PC-3 (cell line): ENCODE measurements at regions not wholly inside any gene's neighbourhood (a gene's known extent, or its start where the extent isn't known, plus 50 kb on each side); places are given as distances from the start of the nearest gene placed in this dataset.
"Not testable (repeated sequence)": the region's sequence is repeated elsewhere in the genome, so short reads cannot be mapped to it uniquely, and the experiment has no call there.

Experiments
- ATAC-seq: fragments of 200-7000 bp; cut with Tn5 transposase; 2 replicates; pipeline ENCODE4 v1.9.1; 2020; ENCODE audit warnings: mild to moderate bottlenecking, moderate library complexity
- BruUV-seq: library from RNA; stranded (reverse); fragments of 400-500 nt; replicated peaks from 2 replicates; lab custom pipeline; 2021; lab: Mats Ljungman, UMichigan
- CTCF ChIA-PET: fragments of 300-600 bp; sonication (Branson Sonifier 250); formaldehyde crosslinking; loops from one replicate; lab custom pipeline; 2022; ENCODE audit warnings: antibody characterized with exemption; lab: Charles Lee
- POLR2A ChIA-PET: fragments of 300-600 bp; sonication (Branson Sonifier 250); formaldehyde crosslinking; loops from one replicate; lab custom pipeline; 2022; ENCODE audit warnings: antibody characterized with exemption; ENCODE audit not compliant: unreplicated experiment; lab: Charles Lee
- DNase-seq: peaks from one replicate; pipeline ENCODE4 v3.0.0-alpha.2; 2015
- H2AFZ ChIP-seq: fragments of 300-600 bp; sonication (generic); 2 replicates; pipeline ENCODE4 v1.6.0; 2016; ENCODE audit warnings: antibody characterized with exemption, low read length
- H3F3A ChIP-seq: fragments of 300-600 bp; sonication (generic); one replicate; pipeline ENCODE4 v1.6.0; 2017; ENCODE audit warnings: antibody characterized with exemption, low read length, control low read depth, mild to moderate bottlenecking; ENCODE audit not compliant: unreplicated experiment
- H3K27ac ChIP-seq: fragments of 300-600 bp; sonication (generic); 2 replicates; pipeline ENCODE4 v1.5.1; 2016; ENCODE audit warnings: mild to moderate bottlenecking, low read length
- H3K27me3 ChIP-seq: fragments of 300-600 bp; sonication (generic); 2 replicates; pipeline ENCODE4 v1.6.1; 2016; ENCODE audit warnings: low read length, mixed read lengths
- H3K36me3 ChIP-seq: fragments of 300-600 bp; sonication (generic); 2 replicates; pipeline ENCODE4 v1.6.1; 2016; ENCODE audit warnings: low read depth, mixed run types, low read length, mixed read lengths
- H3K4me1 ChIP-seq: fragments of 300-600 bp; sonication (generic); 2 replicates; pipeline ENCODE4 v1.5.1; 2016; ENCODE audit warnings: low read length; ENCODE audit not compliant: insufficient read depth
- H3K4me2 ChIP-seq: fragments of 300-600 bp; sonication (generic); 2 replicates; pipeline ENCODE4 v1.6.0; 2016; ENCODE audit warnings: low read length
- H3K4me3 ChIP-seq: fragments of 300-600 bp; sonication (generic); 2 replicates; pipeline ENCODE4 v1.5.1; 2016; ENCODE audit warnings: mild to moderate bottlenecking, low read length, mixed read lengths
- H3K79me2 ChIP-seq: fragments of 300-600 bp; sonication (generic); 2 replicates; pipeline ENCODE4 v1.6.1; 2017; ENCODE audit warnings: low read length, mixed read lengths
- H3K9ac ChIP-seq: fragments of 300-600 bp; sonication (generic); 2 replicates; pipeline ENCODE4 v1.6.0; 2016; ENCODE audit warnings: mild to moderate bottlenecking, low read length
- H3K9me2 ChIP-seq: fragments of 300-600 bp; sonication (generic); replicated peaks from 2 replicates; pipeline ENCODE4 v1.6.1; 2016; ENCODE audit warnings: mixed run types, low read length, mixed read lengths
- H3K9me3 ChIP-seq: fragments of 300-600 bp; sonication (generic); 2 replicates; pipeline ENCODE4 v1.6.1; 2016; ENCODE audit warnings: low read length, mixed read lengths
- H4K20me1 ChIP-seq: fragments of 300-600 bp; sonication (generic); 2 replicates; pipeline ENCODE4 v1.6.1; 2016; ENCODE audit warnings: low read length, mixed read lengths
- intact Hi-C: fragments of 100-400 bp; cut with micrococcal nuclease; formaldehyde crosslinking; loops from 2 replicates; pipeline ENCODE4 v1.9.0; 2023

GRCh38 chr16:33990488-33990887 lies 531.1 kb downstream of the TP53TG3F start:
- H3K36me3 ChIP-seq, H3K4me3 ChIP-seq, H3K4me2 ChIP-seq, H3K9me2 ChIP-seq, H3K79me2 ChIP-seq, ATAC-seq, DNase-seq, H3K9me3 ChIP-seq, H3F3A ChIP-seq, H3K4me1 ChIP-seq, H2AFZ ChIP-seq, H3K27ac ChIP-seq, intact Hi-C loops, H3K9ac ChIP-seq, BruUV-seq, H3K27me3 ChIP-seq, POLR2A ChIA-PET, CTCF ChIA-PET, H4K20me1 ChIP-seq: not testable (repeated sequence)

DNA sequence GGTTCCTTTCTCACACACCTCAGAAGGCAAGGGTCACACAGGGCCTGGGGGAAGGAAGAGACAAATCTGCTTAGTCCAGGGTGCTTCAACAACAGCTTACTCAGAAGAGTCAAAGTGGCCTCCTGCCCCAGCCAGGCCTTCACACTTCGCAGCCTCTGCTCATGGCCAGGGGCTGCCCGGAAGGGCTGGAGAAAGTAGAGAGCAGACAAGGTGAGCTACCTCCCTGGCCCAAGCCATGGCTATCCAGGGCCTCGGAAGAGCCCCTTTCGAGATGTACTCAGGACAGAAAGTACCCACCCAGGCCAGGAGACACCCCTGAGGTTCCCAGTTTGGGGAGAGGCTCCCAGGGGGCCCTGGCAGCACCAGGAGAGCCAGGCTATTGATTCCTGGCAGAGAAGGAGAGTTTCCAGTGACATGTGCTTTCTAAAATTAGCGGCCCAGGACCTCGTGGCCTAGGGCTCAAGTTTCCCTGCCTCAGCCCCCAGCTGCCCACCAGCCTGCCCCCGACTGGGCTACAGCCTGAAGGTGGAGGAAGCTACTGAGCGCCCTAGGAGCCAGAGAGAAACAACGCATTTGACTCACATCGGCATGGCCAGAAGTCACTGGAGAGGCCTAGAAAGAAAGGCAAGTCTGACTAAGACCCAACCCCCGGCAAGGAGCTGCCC lies 533.2 kb downstream of the TP53TG3F start:
- H3K4me1 ChIP-seq, H2AFZ ChIP-seq, H3K27me3 ChIP-seq, H3K79me2 ChIP-seq, ATAC-seq, CTCF ChIA-PET, BruUV-seq, H4K20me1 ChIP-seq, H3K9ac ChIP-seq, H3K4me2 ChIP-seq, H3K9me3 ChIP-seq, DNase-seq, H3K36me3 ChIP-seq, intact Hi-C loops, H3K27ac ChIP-seq, H3K4me3 ChIP-seq, H3F3A ChIP-seq, H3K9me2 ChIP-seq, POLR2A ChIA-PET: not testable (repeated sequence)

- DNase-seq, H2AFZ ChIP-seq, CTCF ChIA-PET, H3K4me1 ChIP-seq, intact Hi-C loops, BruUV-seq, H3K9ac ChIP-seq, H3K4me2 ChIP-seq, H3K9me2 ChIP-seq, H4K20me1 ChIP-seq, H3K36me3 ChIP-seq, ATAC-seq, POLR2A ChIA-PET, H3K4me3 ChIP-seq, H3K27ac ChIP-seq, H3K9me3 ChIP-seq, H3K27me3 ChIP-seq, H3F3A ChIP-seq, H3K79me2 ChIP-seq: not testable (repeated sequence)
These were observed 534.8 kb downstream of the TP53TG3F start for GRCh38 chr16:33994207-33994606.

DNA sequence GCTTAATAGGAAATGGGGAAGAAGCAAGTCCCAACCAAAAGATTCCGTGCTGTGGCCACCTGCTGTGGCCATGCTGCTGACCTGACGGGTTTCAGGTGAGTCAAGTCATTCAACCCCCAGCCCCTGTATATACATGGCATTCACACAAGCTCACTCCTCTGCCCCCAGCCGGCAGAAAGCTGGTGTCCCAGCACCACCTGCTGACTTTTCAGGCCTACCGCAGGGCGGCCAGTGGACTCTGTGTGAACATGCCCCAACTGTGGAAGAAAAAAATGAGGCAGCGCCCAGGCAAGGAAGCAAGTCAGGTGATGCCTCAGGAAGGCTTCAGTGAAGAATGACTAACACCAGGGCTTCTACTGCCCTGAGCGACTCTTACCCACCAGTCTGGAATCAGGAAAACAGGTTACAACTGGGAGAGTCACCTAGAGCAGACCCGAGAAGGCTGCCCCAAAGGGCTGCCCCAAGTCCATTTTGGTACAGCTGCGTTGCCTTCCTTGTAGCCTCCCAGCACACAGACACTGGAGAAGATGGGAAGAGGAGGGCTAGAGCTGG lies 536.5 kb downstream of the TP53TG3F start:
- intact Hi-C loops, H3K79me2 ChIP-seq, CTCF ChIA-PET, H3K4me3 ChIP-seq, POLR2A ChIA-PET, H3K4me1 ChIP-seq, H3K9me2 ChIP-seq, ATAC-seq, H3K27me3 ChIP-seq, H3K36me3 ChIP-seq, H3K9ac ChIP-seq, H3F3A ChIP-seq, H3K4me2 ChIP-seq, BruUV-seq, H4K20me1 ChIP-seq, H2AFZ ChIP-seq, DNase-seq, H3K27ac ChIP-seq, H3K9me3 ChIP-seq: not testable (repeated sequence)

DNA sequence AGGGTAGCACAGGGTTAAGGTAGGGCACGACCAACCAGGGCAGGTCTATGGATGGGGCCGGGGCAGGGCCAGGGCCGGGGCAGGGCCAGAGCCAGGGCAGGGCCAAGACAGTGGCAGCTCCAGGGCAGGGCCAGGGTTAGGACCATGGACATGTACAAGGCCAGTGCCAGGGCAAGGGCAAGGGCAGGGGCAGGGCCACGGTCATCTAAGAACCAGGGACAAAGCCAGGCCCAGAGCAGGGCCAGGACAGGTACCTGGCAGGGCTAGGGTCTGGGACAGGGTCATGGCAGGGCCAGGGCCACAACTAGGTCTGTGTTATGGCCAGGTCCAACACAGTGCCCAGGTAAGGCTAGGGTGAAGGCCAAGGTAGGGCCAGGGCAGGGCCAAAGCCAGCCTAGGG lies 541.8 kb downstream of the TP53TG3F start:
- H3K9me3 ChIP-seq, intact Hi-C loops, CTCF ChIA-PET, H3K4me1 ChIP-seq, H3K27ac ChIP-seq, H3K4me2 ChIP-seq, BruUV-seq, H3K4me3 ChIP-seq, H3K9ac ChIP-seq, H3K36me3 ChIP-seq, DNase-seq, H3K27me3 ChIP-seq, H3K79me2 ChIP-seq, ATAC-seq, POLR2A ChIA-PET, H3F3A ChIP-seq, H2AFZ ChIP-seq, H4K20me1 ChIP-seq, H3K9me2 ChIP-seq: not testable (repeated sequence)

- ATAC-seq, H3F3A ChIP-seq, H2AFZ ChIP-seq, BruUV-seq, H3K27ac ChIP-seq, H3K9ac ChIP-seq, CTCF ChIA-PET, H3K4me3 ChIP-seq, H3K9me2 ChIP-seq, H3K4me2 ChIP-seq, H3K27me3 ChIP-seq, H3K4me1 ChIP-seq, intact Hi-C loops, H4K20me1 ChIP-seq, H3K36me3 ChIP-seq, DNase-seq, POLR2A ChIA-PET, H3K9me3 ChIP-seq, H3K79me2 ChIP-seq: not testable (repeated sequence)
These were observed 542.5 kb downstream of the TP53TG3F start for GRCh38 chr16:34001961-34002360.
